Thoracic aorta (tissue), 2 donors: ENCODE measurements at regions not wholly inside any gene's neighbourhood (a gene's known extent, or its start where the extent isn't known, plus 50 kb on each side); places are given as distances from the start of the nearest gene placed in this dataset.

Experiments
- ATAC-seq: fragments of 150-250 bp; one replicate; pipeline ENCODE4 v1.8.0; 2017; ENCODE audit warnings: low read depth; ENCODE audit not compliant: insufficient number of reproducible peaks, low FRiP score
- DNase-seq: peaks from one replicate; pipeline ENCODE4 v3.0.0-alpha.2; 2020; ENCODE audit warnings: low spot score
- H3K27ac ChIP-seq, 2 donors: fragments of 200-600 bp; sonication (generic); 1 replicate in 1 of 2; 2 replicates in 1 of 2; pipeline ENCODE4 v1.5.1; 2016; ENCODE audit warnings: mild to moderate bottlenecking in 2 of 2, moderate library complexity in 2 of 2
- H3K27me3 ChIP-seq: fragments of 200-600 bp; sonication (generic); replicated peaks from 2 replicates; pipeline ENCODE4 v1.6.0; 2016; ENCODE audit warnings: mild to moderate bottlenecking; ENCODE audit not compliant: insufficient read depth
- H3K36me3 ChIP-seq: fragments of 200-600 bp; sonication (generic); one replicate; pipeline ENCODE4 v1.5.1; 2016
- H3K4me1 ChIP-seq, 2 donors: fragments of 200-600 bp; sonication (generic); 1 replicate in 1 of 2; 2 replicates in 1 of 2; pipeline versions ENCODE4 v1.5.1 to v1.6.0; 2016; ENCODE audit warnings: low read depth in 2 of 2, mild to moderate bottlenecking in 1 of 2; ENCODE audit not compliant: control insufficient read depth in 1 of 2
- H3K4me3 ChIP-seq: fragments of 200-600 bp; sonication (generic); 2 replicates; pipeline ENCODE4 v1.5.1; 2016; ENCODE audit warnings: mild to moderate bottlenecking
- H3K9me3 ChIP-seq: fragments of 200-600 bp; sonication (generic); 2 replicates; pipeline ENCODE4 v1.5.1; 2016
- TF ChIP-seq, protein P1 (sequence below): fragments of 200-600 bp; sonication (generic); IDR thresholded peaks from one replicate; pipeline ENCODE4 v1.5.1; 2019; ENCODE audit warnings: antibody characterized with exemption

DNA sequence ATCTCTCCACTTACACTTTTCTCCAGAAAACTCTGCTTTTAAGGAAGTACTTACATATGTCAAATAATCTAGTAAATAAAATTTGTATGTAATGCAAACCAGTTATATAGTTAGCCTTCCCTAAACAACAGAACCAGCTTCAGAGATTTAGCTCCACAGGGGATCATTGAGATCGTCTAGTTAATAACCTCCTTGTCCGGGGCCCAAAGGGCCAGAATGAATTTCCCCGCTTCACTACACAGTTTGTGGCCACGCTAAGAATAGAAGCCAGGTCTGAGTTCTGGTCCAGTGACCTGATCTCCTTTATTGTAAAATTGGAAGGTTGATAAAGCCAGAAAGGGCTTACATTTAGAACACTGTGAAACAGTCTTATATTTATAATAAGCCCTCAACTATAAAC lies 245.2 kb downstream of the TPBG start:
- ATAC-seq, result no peak

DNA sequence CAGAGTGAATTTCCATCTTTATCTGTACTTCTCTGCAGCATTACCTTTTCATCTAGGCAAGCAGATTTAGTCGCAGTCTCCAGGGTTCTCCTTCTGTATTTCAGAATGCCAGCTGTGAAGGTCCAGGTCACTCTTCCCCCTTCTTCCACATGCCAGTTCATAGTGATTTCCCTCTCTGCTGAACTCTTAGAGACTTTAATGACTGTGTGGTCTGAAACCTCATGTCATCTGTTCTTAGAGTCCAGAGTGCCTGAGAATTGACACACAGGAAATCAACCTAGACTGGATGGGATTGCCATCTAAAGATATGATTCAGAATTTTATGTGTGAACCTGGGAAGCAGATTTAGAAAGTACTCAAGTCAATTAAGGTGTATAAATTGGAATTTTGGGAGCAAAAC lies 248.1 kb downstream of the TPBG start:
- Histone ChIP-seq H3K36me3 (no peaks in the 10 kb centered on the region), H3K27me3 (no peaks in the 10 kb centered on the region), H3K4me3 (no peak overlapping the region), H3K9me3 (no peaks in the 10 kb centered on the region), H3K4me1 (no peaks in the 10 kb centered on the region), H3K27ac (no peak overlapping the region)
- TF ChIP-seq, protein P1, sequence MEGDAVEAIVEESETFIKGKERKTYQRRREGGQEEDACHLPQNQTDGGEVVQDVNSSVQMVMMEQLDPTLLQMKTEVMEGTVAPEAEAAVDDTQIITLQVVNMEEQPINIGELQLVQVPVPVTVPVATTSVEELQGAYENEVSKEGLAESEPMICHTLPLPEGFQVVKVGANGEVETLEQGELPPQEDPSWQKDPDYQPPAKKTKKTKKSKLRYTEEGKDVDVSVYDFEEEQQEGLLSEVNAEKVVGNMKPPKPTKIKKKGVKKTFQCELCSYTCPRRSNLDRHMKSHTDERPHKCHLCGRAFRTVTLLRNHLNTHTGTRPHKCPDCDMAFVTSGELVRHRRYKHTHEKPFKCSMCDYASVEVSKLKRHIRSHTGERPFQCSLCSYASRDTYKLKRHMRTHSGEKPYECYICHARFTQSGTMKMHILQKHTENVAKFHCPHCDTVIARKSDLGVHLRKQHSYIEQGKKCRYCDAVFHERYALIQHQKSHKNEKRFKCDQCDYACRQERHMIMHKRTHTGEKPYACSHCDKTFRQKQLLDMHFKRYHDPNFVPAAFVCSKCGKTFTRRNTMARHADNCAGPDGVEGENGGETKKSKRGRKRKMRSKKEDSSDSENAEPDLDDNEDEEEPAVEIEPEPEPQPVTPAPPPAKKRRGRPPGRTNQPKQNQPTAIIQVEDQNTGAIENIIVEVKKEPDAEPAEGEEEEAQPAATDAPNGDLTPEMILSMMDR, result no peak
- no peak for ATAC-seq
- no peak for DNase-seq

More for the DNA sequence above, 245.2 kb downstream of the TPBG start:
- Histone ChIP-seq H3K36me3 (no peaks in the 10 kb centered on the region), H3K27ac (no peak overlapping the region), H3K9me3 (no peaks in the 10 kb centered on the region), H3K4me1 (no peaks in the 10 kb centered on the region), H3K27me3 (no peaks in the 10 kb centered on the region), H3K4me3 (no peak overlapping the region)
- no peak for DNase-seq
- TF ChIP-seq, protein P1, result no peak

DNA sequence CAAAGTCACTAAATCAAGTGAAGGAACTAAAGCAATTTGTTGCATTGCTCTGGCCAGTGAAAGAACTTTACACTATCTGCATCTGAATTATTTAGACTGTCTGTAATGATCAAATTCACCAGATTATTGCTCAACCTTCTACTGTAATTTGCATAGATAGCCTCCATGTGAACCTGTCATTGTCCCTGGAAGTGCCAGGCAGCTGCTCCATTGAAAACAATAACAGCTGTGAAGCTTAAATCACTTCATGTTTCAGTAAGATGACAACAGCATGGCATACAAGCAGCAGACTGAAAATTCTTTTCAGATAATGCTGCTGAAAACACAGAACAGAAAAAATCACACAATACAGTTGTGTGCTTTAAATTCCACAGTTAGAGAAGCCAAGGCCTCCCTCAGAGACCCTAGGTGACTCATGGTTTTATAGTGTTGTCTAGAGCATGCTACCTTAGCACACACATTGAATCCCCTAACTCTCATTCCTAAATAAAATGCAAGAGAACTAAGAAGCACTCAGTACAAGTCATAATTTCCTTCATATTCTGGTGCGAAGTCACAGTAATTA lies 248.9 kb downstream of the TPBG start:
- TF ChIP-seq, protein P1, result no peak
- DNase-seq, result no peak
- no peak overlapping the region for H3K4me3 ChIP-seq
- H3K9me3 ChIP-seq, result no peaks in the 10 kb centered on the region
- H3K4me1 ChIP-seq, result no peaks in the 10 kb centered on the region
- H3K27me3 ChIP-seq, result no peaks in the 10 kb centered on the region
- no peak for ATAC-seq
- H3K36me3 ChIP-seq, result no peaks in the 10 kb centered on the region
- H3K27ac ChIP-seq, result no peak overlapping the region

DNA sequence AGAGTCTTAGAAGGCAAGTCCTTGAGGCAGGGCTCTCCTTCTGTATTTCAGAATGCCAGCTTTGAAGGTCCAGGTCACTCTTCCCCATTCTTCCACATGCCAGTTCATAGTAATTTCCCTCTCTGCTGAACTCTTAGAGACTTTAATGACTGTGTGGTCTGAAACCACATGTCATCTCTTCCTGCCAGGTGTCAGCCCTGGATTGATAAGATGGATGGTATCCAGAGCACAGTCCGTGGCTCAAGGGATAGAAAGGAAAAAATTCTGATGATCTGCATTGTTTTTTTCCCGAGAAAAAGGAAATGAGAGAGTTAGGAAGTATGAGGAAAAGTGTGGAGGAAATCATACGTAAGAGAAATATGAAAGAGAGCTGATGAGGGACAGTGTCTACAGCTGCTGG lies 250.9 kb downstream of the TPBG start:
- no peak for DNase-seq
- TF ChIP-seq, protein P1, result no peak
- Histone ChIP-seq H3K27ac (no peak overlapping the region), H3K4me3 (no peak overlapping the region), H3K9me3 (no peaks in the 10 kb centered on the region), H3K36me3 (no peaks in the 10 kb centered on the region), H3K27me3 (no peaks in the 10 kb centered on the region), H3K4me1 (no peaks in the 10 kb centered on the region)
- ATAC-seq, result no peak

DNA sequence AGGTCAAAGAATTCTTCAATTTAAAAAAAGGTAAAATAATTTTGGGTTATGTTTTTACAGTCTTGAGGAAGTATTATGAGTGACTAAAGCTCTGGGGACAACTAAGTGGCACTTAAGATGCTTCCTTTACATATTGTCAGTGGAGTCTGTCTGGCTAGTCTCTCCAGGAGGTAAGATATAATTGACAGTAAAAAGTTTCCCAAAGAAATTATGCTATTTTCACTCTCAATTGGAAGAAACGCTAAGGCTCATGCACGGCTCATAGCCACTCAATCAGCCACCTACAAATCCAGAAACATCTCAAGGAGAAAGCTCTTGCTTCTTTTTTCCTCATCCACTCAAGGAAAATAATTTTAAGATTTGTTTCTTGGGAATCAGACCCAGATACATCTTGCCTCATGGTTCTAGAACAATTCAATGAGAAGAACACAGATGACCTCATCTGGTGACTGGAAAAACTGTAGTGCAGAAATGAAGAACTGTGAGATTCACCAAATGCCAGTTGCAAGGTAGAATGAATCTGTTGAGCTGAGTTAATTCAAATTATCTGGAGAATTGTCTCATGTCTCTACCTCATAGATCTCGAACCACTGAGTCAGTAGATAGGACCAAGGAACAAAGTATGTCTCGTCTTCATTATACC lies 252.9 kb downstream of the TPBG start:
- Histone ChIP-seq H3K9me3 (no peaks in the 10 kb centered on the region), H3K27me3 (no peaks in the 10 kb centered on the region), H3K27ac (no peak overlapping the region), H3K4me3 (no peak overlapping the region), H3K4me1 (no peaks in the 10 kb centered on the region), H3K36me3 (no peaks in the 10 kb centered on the region)
- ATAC-seq, result no peak
- TF ChIP-seq, protein P1, result no peak
- DNase-seq, result no peak
